Small intestine (tissue), 7 donors: ENCODE measurements at regions not wholly inside any gene's neighbourhood (a gene's known extent, or its start where the extent isn't known, plus 50 kb on each side); places are given as distances from the start of the nearest gene placed in this dataset.

Experiments used
- DNase-seq, 2 donors: peaks; one replicate each; pipeline versions ENCODE4 v3.0.0 to v3.0.0-alpha.2; 2013
- FAIRE-seq: peaks from 2 replicates; lab custom pipeline; 2012; peaks lifted over from hg19 to GRCh38; lab: Jason Lieb, UNC
- H3K27ac ChIP-seq, 3 donors: one replicate each; pipeline ENCODE4 v1.5.1; 2013; ENCODE audit warnings: low read length in 2 of 3, mild to moderate bottlenecking in 2 of 3, control low read depth in 1 of 3, inconsistent platforms in 1 of 3, low read depth in 1 of 3, moderate library complexity in 1 of 3
- H3K27me3 ChIP-seq, 3 donors: one replicate each; pipeline ENCODE4 v1.6.1; 2013; ENCODE audit warnings: low read length in 3 of 3, inconsistent platforms in 1 of 3; ENCODE audit not compliant: control insufficient read depth in 3 of 3, insufficient read depth in 3 of 3
- H3K36me3 ChIP-seq, 3 donors: one replicate each; pipeline ENCODE4 v1.6.1; 2013; ENCODE audit warnings: low read length in 3 of 3, inconsistent platforms in 1 of 3, low read depth in 1 of 3, mild to moderate bottlenecking in 1 of 3, moderate library complexity in 1 of 3; ENCODE audit not compliant: control insufficient read depth in 3 of 3, insufficient read depth in 2 of 3
- H3K4me1 ChIP-seq, 3 donors: one replicate each; pipeline ENCODE4 v1.6.1; 2013; ENCODE audit warnings: low read length in 2 of 3, inconsistent platforms in 1 of 3, low read depth in 1 of 3, mild to moderate bottlenecking in 1 of 3, moderate library complexity in 1 of 3; ENCODE audit not compliant: control insufficient read depth in 3 of 3, insufficient read depth in 2 of 3
- H3K4me3 ChIP-seq, 3 donors: one replicate each; pipeline ENCODE4 v1.5.1; 2013; ENCODE audit warnings: low read length in 3 of 3, control low read depth in 1 of 3, inconsistent platforms in 1 of 3, low read depth in 1 of 3, mild to moderate bottlenecking in 1 of 3, moderate library complexity in 1 of 3
- H3K9me3 ChIP-seq, 2 donors: one replicate each; pipeline ENCODE4 v1.6.1; 2013; ENCODE audit warnings: low read depth in 1 of 2, low read length in 1 of 2; ENCODE audit not compliant: control insufficient read depth in 2 of 2, insufficient read depth in 1 of 2
- WGBS, 3 donors: extraction: QIAGEN DNeasy Blood & Tissue Kit; methylation state at CpG; one replicate each; pipeline ENCODE4 v1.1.7; 2013; 5-methylcytosine and 5-hydroxymethylcytosine counted together
- donor health status: healthy with polysubstance abuse.
- donor health status: control.
- donor health status: control.
- donor health status: Bipolar disorder and iron deficiency.
- donor health status: healthy.

- no peak overlapping the region for H3K27ac ChIP-seq
- no peaks in the 10 kb centered on the region for H3K36me3 ChIP-seq
- 78 to 85% (median 81%) methylated on average over 2 of the region's 2 CpGs for WGBS, 3 donors
- no peak for FAIRE-seq
- no peaks in the 10 kb centered on the region for H3K27me3 ChIP-seq
- DNase-seq, result no peak
- H3K4me3 ChIP-seq, result no peak overlapping the region
- peaks cover 0 to 3% of the 10 kb centered on the region in 2 donors for H3K9me3 ChIP-seq
- peaks cover 0 to 4% (median 0%) of the 10 kb centered on the region in 3 donors for H3K4me1 ChIP-seq
Measured at GRCh38 chr12:18942669-18943068, 186.9 kb upstream of the PLEKHA5 start.

GRCh38 chr12:18943200-18943599 lies 186.3 kb upstream of the PLEKHA5 start:
- H3K4me3 ChIP-seq, result no peak overlapping the region
- peaks cover 0 to 5% (median 0%) of the 10 kb centered on the region in 3 donors for H3K4me1 ChIP-seq
- peaks cover 0 to 3% of the 10 kb centered on the region in 2 donors for H3K9me3 ChIP-seq
- WGBS, 3 donors, result 7 to 49% (median 31%) methylated on average over 5 of the region's 5 CpGs
- FAIRE-seq (no peak), DNase-seq (no peak)
- no peaks in the 10 kb centered on the region for H3K27me3 ChIP-seq
- no peaks in the 10 kb centered on the region for H3K36me3 ChIP-seq
- H3K27ac ChIP-seq, result no peak overlapping the region

DNA sequence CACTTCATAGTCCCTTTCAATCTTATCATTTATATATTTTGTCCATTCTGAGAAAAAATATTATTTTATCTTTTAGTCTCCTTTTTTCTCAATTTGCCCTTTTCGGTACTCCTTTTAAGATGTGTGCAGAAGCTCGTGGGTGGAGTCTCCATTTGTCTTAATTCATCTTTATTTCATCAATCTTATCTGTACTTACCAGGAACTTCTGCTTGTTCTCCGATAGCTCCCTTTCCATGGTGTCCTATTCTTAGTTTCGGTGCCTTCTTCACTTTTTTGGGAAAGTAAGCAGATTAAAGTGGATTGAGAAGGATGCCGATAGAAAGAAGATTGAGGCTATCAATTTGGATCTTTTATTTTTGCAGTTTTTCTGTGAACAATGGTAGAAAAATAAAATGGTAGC lies 183.4 kb upstream of the PLEKHA5 start:
- no peaks in the 10 kb centered on the region for H3K27me3 ChIP-seq
- no peaks in the 10 kb centered on the region for H3K36me3 ChIP-seq
- no peak overlapping the region for H3K27ac ChIP-seq
- FAIRE-seq (no peak), DNase-seq (no peak)
- peaks cover 0 to 3% of the 10 kb centered on the region in 2 donors for H3K9me3 ChIP-seq
- no peak overlapping the region for H3K4me3 ChIP-seq
- 91 to 93% (median 92%) methylated on average over 5 of the region's 5 CpGs for WGBS, 3 donors
- H3K4me1 ChIP-seq, result peaks cover 0 to 8% (median 0%) of the 10 kb centered on the region in 3 donors

- H3K36me3 ChIP-seq, result no peaks in the 10 kb centered on the region
- H3K4me3 ChIP-seq, result no peak overlapping the region
- no peak for DNase-seq
- WGBS, 3 donors, result 64 to 74% (median 66%) methylated on average over 6 of the region's 6 CpGs
- no peak overlapping the region for H3K27ac ChIP-seq
- no peak for FAIRE-seq
- H3K4me1 ChIP-seq, result peaks cover 0 to 8% (median 0%) of the 10 kb centered on the region in 3 donors
- H3K27me3 ChIP-seq, result no peaks in the 10 kb centered on the region
- peaks cover 0 to 3% of the 10 kb centered on the region in 2 donors for H3K9me3 ChIP-seq
Measured at GRCh38 chr12:18951218-18951617, 178.3 kb upstream of the PLEKHA5 start.

GRCh38 chr12:18953505-18953904 lies 176.0 kb upstream of the PLEKHA5 start:
- Histone ChIP-seq H3K9me3 (no peaks in the 10 kb centered on the region), H3K27me3 (no peaks in the 10 kb centered on the region), H3K4me1 (no peaks in the 10 kb centered on the region), H3K36me3 (no peaks in the 10 kb centered on the region), H3K4me3 (no peak overlapping the region), H3K27ac (no peak overlapping the region)
- 47 to 71% (median 68%) methylated on average over 1 of the region's 1 CpG for WGBS, 3 donors
- FAIRE-seq (no peak), DNase-seq (no peak)

DNA sequence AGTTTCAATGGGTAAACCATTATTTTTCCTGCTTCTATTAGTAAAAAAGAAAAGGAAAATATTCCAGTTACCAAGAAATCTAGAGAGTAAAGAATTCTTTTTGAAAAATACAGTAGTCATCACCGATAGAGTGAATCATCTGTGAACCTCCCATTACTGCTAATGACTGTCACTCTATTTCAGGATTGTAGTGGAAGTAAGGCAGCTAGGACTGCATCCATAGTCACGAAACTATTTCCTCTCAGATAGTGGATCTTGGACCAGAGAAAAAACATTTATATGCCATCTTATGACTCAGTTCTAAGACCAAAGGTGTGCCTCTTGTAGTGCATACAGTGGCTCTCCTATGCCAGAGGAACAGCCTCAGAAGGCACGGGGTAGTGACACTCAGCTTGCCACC lies 173.9 kb upstream of the PLEKHA5 start:
- FAIRE-seq, result no peak
- H3K4me1 ChIP-seq, result no peaks in the 10 kb centered on the region
- DNase-seq, result no peak
- no peaks in the 10 kb centered on the region for H3K27me3 ChIP-seq
- H3K9me3 ChIP-seq, result no peaks in the 10 kb centered on the region
- no peaks in the 10 kb centered on the region for H3K36me3 ChIP-seq
- WGBS, 3 donors, result 71 to 77% (median 74%) methylated on average over 3 of the region's 3 CpGs
- no peak overlapping the region for H3K4me3 ChIP-seq
- H3K27ac ChIP-seq, result no peak overlapping the region

DNA sequence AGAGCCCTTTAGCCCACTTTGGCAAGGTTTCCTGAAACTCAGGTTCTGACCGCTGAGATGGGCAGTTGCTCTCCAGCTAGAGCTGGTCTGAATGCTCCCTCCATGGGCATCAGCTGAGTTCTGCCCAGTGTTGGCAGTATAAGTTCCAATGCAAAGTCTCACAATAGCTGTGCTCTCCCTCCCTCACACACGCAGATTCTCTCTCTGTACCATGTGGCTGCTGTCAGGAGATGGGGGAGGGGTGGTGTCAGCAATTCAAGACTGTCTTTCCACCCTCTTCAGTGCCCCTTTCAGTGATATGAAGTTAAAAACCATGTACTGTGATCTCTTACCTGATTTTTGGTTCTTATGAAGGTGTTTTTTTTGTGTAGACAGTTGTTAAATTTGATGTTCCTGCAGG lies 164.3 kb upstream of the PLEKHA5 start:
- WGBS, 3 donors, result 72 to 92% (median 73%) methylated on average over 2 of the region's 2 CpGs
- no peaks in the 10 kb centered on the region for H3K27me3 ChIP-seq
- no peak for FAIRE-seq
- H3K9me3 ChIP-seq, result peaks cover 0 to 3% of the 10 kb centered on the region in 2 donors
- no peak overlapping the region for H3K27ac ChIP-seq
- DNase-seq, result no peak
- no peaks in the 10 kb centered on the region for H3K4me1 ChIP-seq
- no peaks in the 10 kb centered on the region for H3K36me3 ChIP-seq
- no peak overlapping the region for H3K4me3 ChIP-seq

- Histone ChIP-seq H3K36me3 (no peaks in the 10 kb centered on the region), H3K9me3 (peaks cover 0 to 3% of the 10 kb centered on the region in 2 donors), H3K4me1 (no peaks in the 10 kb centered on the region), H3K27me3 (no peaks in the 10 kb centered on the region), H3K4me3 (no peak overlapping the region), H3K27ac (no peak overlapping the region)
- FAIRE-seq, result no peak
- no peak for DNase-seq
- WGBS, 3 donors, result 84 to 96% (median 91%) methylated on average over 3 of the region's 3 CpGs
Measured at GRCh38 chr12:18966954-18967353, 162.6 kb upstream of the PLEKHA5 start.

- no peak for DNase-seq
- 56 to 67% (median 62%) methylated on average over 3 of the region's 3 CpGs for WGBS, 3 donors
Measured at GRCh38 chr12:18967814-18968213, 161.7 kb upstream of the PLEKHA5 start.

More at GRCh38 chr12:18967814-18968213, 161.7 kb upstream of the PLEKHA5 start:
- Histone ChIP-seq H3K4me1 (no peaks in the 10 kb centered on the region), H3K27ac (no peak overlapping the region), H3K27me3 (no peaks in the 10 kb centered on the region), H3K36me3 (no peaks in the 10 kb centered on the region), H3K9me3 (peaks cover 0 to 3% of the 10 kb centered on the region in 2 donors), H3K4me3 (no peak overlapping the region)
- no peak for FAIRE-seq
